WERI-Rb-1 (cell line): ENCODE measurements at regions not wholly inside any gene's neighbourhood (a gene's known extent, or its start where the extent isn't known, plus 50 kb on each side); places are given as distances from the start of the nearest gene placed in this dataset.

Source experiments
- DNase-seq: peaks from one replicate; pipeline ENCODE4 v3.0.0-alpha.2; 2020
- H3K27ac ChIP-seq: fragments of 250-450 bp; sonication (Bioruptor Pico); 2 replicates; pipeline ENCODE4 v1.5.1; 2020; ENCODE audit warnings: mild to moderate bottlenecking, moderate library complexity
- H3K27me3 ChIP-seq: fragments of 250-450 bp; sonication (Bioruptor Pico); 2 replicates; pipeline ENCODE4 v1.5.1; 2021; ENCODE audit warnings: mild to moderate bottlenecking, low read depth, moderate library complexity; ENCODE audit not compliant: insufficient read depth, severe bottlenecking
- H3K36me3 ChIP-seq: fragments of 250-450 bp; sonication (Bioruptor Pico); 2 replicates; pipeline ENCODE4 v1.5.1; 2020; ENCODE audit warnings: mild to moderate bottlenecking, moderate library complexity
- H3K4me3 ChIP-seq: 2 replicates; pipeline ENCODE4 v1.5.1; 2011; ENCODE audit warnings: low read depth, mild to moderate bottlenecking, control low read depth, low read length
- H3K9me3 ChIP-seq: fragments of 250-450 bp; sonication (Bioruptor Pico); 2 replicates; pipeline ENCODE4 v1.5.1; 2021; ENCODE audit warnings: mild to moderate bottlenecking, moderate library complexity; ENCODE audit not compliant: severe bottlenecking
- CTCF ChIP-seq: IDR thresholded peaks from 2 replicates; pipeline ENCODE4 v1.5.1; 2011; ENCODE audit warnings: low read depth, mild to moderate bottlenecking, control low read depth, inconsistent platforms, low read length

GRCh38 chr2:8424997-8425900, 256.6 kb upstream of the ID2 start:
- DNase-seq: no peak
- H3K27ac ChIP-seq: no peak overlapping the region
- TF ChIP-seq CTCF: no peak
- H3K36me3 ChIP-seq: no peaks in the 10 kb centered on the region
- no peak overlapping the region for H3K4me3 ChIP-seq
- H3K9me3 ChIP-seq: no peaks in the 10 kb centered on the region
- no peaks in the 10 kb centered on the region for H3K27me3 ChIP-seq

GRCh38 chr2:8426550-8426949, 255.3 kb upstream of the ID2 start:
- H3K4me3 ChIP-seq: no peak overlapping the region
- TF ChIP-seq CTCF: no peak
- H3K36me3 ChIP-seq: no peaks in the 10 kb centered on the region
- no peaks in the 10 kb centered on the region for H3K27me3 ChIP-seq
- DNase-seq: no peak
- no peak overlapping the region for H3K27ac ChIP-seq
- no peaks in the 10 kb centered on the region for H3K9me3 ChIP-seq

GRCh38 chr2:8427211-8427610, 254.6 kb upstream of the ID2 start:
- Histone ChIP-seq H3K9me3 (no peaks in the 10 kb centered on the region), H3K27ac (no peak overlapping the region), H3K27me3 (no peaks in the 10 kb centered on the region), H3K36me3 (no peaks in the 10 kb centered on the region), H3K4me3 (no peak overlapping the region)
- no peak for TF ChIP-seq CTCF
- no peak for DNase-seq

- DNase-seq: no peak
- no peaks in the 10 kb centered on the region for H3K27me3 ChIP-seq
- H3K4me3 ChIP-seq: no peak overlapping the region
- H3K36me3 ChIP-seq: no peaks in the 10 kb centered on the region
- no peaks in the 10 kb centered on the region for H3K9me3 ChIP-seq
- H3K27ac ChIP-seq: no peak overlapping the region
- peak; percentile 30; the same call in 1 of the 2 replicates for TF ChIP-seq CTCF
Measured at GRCh38 chr2:8430628-8431027, 251.2 kb upstream of the ID2 start.

- DNase-seq: no peak
- TF ChIP-seq CTCF: no peak
- no peak overlapping the region for H3K4me3 ChIP-seq
- H3K9me3 ChIP-seq: no peaks in the 10 kb centered on the region
- no peak overlapping the region for H3K27ac ChIP-seq
- no peaks in the 10 kb centered on the region for H3K27me3 ChIP-seq
- no peaks in the 10 kb centered on the region for H3K36me3 ChIP-seq
Measured at GRCh38 chr2:8431446-8432125, 250.3 kb upstream of the ID2 start.
